SHP77 (cell line): ENCODE measurements at regions not wholly inside any gene's neighbourhood (a gene's known extent, or its start where the extent isn't known, plus 50 kb on each side); places are given as distances from the start of the nearest gene placed in this dataset.

Experiments
- DNase-seq, 2 experiments: peaks; one replicate each; lab custom pipeline; 2025; lab: John Stamatoyannopoulos, UW

- no peak for DNase-seq
Observed at GRCh38 chr12:113521708-113522107, 50.0 kb upstream of the LHX5 start.
